NCI-H1092 (cell line): ENCODE measurements at regions not wholly inside any gene's neighbourhood (a gene's known extent, or its start where the extent isn't known, plus 50 kb on each side); places are given as distances from the start of the nearest gene placed in this dataset.
"Not testable (repeated sequence)": the region's sequence is repeated elsewhere in the genome, so short reads cannot be mapped to it uniquely, and the experiment has no call there.

Experiments
- DNase-seq: peaks from one replicate; lab custom pipeline; 2025; lab: John Stamatoyannopoulos, UW

DNA sequence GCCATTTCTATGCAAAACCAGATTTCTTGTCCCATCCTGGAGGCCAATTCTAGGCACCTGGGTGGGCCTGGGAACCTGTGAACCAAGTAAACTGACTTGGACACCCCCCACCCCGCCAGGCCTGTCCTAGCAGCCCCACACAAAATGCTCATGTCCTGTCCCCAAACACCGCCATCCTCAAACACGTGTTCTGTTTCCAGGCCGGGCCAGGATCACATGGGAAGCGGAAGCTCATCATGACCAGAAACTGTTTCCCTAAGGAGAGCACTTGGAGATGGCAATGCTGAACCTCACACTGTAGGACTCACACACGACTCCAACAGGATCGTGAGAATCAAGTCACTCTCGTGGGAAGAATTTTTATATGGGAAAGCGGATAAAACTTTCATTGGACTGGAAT is 78.7 kb upstream of the DRD5 start:
- not testable (repeated sequence) for DNase-seq

GRCh38 chr4:9703391-9703790 is 78.0 kb upstream of the DRD5 start:
- DNase-seq: peak; percentile 69

DNA sequence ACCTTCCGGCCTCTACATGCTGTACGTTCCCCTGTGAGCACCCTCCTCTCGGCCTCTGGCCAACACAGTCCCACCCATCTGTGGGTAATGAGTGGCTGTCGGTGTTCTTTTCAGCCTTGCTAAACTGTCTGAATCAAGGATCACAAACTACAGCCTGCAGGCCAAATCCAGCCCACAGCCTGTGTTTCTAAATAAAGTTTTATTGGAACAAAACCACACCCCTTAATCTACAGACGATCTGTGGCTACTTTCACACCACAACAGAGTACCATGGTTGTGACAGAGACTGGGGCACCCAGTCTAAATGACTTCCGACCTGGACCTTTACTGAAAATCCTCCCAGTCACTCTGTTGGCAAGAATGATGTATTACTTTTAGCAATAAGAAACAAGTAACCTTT is 77.3 kb upstream of the DRD5 start:
- DNase-seq: not testable (repeated sequence)

DNA sequence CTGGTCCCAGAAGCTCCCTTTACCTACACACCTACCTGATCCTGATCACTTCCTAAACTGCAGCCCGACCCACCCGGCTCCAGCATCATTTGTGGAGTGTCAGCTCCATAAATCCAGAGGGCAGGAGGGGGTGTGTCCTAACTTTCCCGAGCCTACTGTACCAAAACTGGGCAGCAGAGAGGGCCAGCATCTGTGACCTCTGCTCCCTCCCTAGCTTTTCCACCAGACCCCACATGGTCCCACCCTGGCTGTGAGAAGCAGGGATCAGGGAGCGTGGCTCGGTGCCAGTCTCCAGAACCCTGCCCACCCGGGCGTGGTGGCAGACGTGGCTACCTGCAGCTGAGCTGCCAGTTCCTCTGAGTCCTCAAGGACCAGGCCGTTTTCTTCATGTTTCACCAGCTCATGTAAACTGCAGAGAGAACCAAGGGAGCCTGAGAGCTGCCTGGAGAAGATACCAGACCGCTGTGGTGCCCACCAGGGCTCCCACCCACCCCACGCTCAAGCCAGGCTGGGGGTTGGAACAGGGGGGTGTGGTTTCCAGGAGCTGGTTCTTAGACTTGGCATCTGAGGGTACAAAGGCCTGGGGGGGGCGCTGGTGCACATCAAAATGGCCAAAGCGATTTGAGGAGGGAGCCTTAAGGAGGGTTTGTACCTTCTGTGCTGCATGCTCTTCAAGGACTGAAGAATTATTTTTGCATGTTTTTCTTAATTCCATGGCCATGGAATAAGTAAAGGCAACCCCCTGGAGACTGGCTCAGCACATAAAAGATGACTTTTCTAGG is 76.7 kb upstream of the DRD5 start:
- no peak for DNase-seq

DNA sequence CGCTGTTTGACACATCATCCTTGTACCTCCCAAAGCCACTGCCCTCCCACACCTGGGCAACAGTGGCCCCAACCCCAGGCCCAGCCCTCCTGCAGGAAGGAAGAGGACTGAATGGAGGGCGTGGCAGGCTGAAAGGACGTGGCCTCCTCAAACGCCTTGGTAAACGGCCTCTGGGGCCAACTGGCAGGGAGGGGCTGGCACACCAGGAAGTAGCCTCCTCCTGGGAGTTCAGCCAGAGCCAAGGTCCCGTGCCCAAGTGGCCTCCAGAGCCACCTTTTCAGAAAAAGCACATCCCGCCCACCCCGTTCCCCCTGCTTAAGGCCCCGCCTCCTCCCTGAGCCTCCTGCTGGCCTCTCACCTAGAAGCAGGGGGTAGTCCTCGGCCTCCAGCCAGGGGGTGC is 74.2 kb upstream of the DRD5 start:
- not testable (repeated sequence) for DNase-seq

- DNase-seq: not testable (repeated sequence)
These were observed 73.5 kb upstream of the DRD5 start for GRCh38 chr4:9707936-9708335.

DNA sequence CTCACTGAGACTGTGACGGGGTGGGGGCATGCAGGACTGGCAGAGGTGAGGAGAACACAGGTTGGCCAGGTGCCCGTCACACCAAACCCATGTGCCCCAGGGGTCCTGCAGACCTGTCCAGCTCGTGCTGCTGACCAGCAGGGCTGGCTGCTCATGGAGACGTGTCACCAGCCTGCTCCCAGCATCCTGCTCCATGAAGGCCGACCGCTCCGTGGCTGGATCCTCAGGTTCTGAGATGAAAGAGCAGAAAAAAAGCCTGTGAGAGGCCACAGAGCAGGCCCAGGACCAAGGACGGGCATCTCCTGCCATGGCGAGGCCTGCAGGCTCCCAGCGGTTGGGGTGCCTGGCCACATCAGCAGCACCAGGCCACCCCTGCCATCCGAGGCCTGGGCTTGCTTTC is 71.7 kb upstream of the DRD5 start:
- DNase-seq: no peak

DNA sequence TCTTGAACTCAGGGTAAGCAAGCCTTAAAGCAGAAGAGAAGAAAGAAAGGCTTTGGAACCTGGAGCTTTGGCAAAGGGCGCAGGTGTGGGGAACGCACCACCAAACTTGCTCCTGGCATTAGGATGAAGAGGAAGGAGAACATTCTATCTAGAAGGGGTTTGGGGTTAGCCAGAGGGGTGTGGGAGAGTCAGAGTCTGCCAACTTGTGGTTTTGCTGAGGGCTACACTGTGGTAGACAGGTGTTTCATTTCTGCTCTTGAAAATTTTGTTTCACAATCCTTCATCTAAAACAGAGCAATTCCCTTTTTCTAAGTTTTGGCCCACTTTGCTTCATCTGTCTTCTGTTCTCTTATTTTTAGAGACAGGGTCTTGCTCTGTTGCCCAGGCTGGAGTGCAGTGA is 66.2 kb upstream of the DRD5 start:
- not testable (repeated sequence) for DNase-seq

- DNase-seq: no peak
These were observed 65.3 kb upstream of the DRD5 start for GRCh38 chr4:9716093-9716492.

GRCh38 chr4:9718246-9718939 is 63.0 kb upstream of the DRD5 start:
- not testable (repeated sequence) for DNase-seq

- not testable (repeated sequence) for DNase-seq
These were observed 59.3 kb upstream of the DRD5 start for GRCh38 chr4:9722131-9722530.
